CD4-positive, alpha-beta T cell treated with Interleukin-21 for 1 hour (primary cell): ENCODE measurements at regions not wholly inside any gene's neighbourhood (a gene's known extent, or its start where the extent isn't known, plus 50 kb on each side); places are given as distances from the start of the nearest gene placed in this dataset.

Experiments
- DNase-seq: peaks from one replicate; pipeline ENCODE4 v3.0.0-alpha.2; 2020

DNA sequence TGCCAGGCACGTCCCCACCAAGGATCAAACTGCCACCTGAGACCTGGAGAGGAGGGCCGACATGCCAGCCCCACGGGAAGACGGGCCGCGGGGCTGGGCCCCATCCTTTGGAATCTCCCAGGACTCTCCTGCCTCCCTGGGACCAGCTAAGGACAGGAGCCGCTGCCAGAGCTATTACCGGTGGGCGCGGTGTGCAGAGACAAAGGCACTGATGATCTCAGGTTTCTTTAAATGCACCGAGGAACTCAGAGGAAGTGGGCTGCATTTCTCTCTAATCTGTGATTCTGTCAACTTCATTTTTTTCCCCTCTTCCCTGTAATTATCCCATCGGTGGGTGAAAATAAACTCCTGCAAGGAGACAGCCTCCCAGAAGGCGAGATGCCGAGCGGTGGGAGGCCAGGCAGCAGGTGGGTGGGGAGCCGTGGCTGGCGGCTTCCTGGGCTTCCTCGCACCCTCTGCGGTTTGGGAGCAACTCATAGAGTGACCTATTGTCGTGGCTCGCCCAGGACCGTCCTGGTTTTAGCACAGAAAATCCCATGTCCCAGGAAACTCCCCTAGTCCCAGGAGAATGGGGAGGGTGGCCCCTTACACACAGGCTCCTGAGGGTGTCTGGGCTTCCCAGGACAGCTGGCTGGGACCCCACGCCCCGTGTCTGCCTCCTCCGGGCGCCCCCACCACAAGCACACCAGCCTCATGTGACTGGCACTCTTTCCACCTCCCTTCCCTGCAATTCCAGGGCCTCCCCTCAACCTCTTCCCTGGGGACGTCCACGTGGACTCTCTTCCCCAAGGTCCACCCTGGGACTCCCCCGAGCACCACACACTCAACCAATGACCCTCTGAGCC lies 62.3 kb upstream of the ADRA2C start:
- no peak for DNase-seq

- no peak for DNase-seq
Measured at GRCh38 chr4:3703343-3703676, 62.9 kb upstream of the ADRA2C start.

GRCh38 chr4:3702561-3703221 lies 63.5 kb upstream of the ADRA2C start:
- no peak for DNase-seq

DNA sequence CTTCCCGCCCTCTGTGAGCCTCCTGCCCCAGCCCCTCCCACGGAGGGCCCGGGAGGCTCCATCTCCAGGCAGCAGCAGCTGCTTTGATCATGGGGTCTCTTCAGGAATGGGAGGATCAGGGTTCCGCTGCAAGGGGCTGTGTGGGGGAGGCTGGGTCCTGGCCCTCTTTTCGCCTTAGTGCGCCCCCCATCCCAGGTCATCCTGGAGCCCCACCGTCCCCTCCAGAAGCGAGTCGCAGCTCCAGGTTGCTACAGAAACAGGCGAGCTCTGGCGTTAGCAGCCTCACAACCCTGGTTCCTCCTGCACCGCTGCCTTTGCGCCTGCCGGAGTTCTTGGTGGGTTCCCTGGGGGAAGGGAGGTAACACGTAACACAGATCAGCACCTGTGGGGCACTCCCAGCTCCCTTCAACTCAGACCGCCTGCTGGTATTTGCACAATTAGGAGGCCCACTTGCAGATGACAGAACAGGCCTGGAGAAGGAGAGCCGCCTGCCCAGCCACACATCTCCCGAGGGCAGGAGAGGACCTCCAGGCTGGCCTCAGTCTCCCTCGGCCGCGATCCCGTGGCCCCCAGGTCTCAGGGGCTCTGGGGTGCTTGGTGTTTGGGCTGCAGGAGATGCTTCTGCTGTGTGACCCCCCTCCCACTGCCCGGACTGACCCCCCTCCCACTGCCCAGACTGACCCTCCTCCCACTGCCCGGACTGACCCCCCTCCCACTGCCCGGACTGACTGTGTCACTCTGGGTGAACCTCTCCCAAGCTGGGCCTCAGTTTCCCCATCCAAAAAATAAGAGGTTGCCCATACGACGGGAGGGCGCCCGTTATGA lies 64.2 kb upstream of the ADRA2C start:
- DNase-seq = no peak

- no peak for DNase-seq
Measured at GRCh38 chr4:3701271-3701734, 64.9 kb upstream of the ADRA2C start.

GRCh38 chr4:3700736-3701135 lies 65.4 kb upstream of the ADRA2C start:
- DNase-seq = no peak

DNA sequence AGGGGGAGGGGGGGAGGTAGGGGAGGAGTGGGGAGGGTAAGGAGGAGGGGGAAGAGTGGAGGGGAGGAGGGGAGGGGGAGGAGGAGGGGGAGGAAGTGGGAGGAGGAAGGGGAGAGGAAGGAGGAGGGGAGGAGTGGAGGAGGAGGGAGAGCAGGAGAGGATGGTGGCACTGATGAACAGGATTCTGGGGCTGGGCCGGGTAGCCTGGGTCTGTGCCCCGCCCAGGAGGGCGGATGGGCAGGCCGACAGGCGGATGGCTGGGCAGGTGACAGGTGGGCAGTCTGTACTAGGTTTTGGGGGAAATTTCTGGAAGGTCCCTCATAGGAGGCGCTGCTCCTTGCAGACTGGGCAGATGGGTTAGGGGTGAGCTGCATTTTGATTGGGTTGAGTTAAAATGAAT lies 66.0 kb upstream of the ADRA2C start:
- DNase-seq = no peak

GRCh38 chr4:3699678-3700077 lies 66.5 kb upstream of the ADRA2C start:
- DNase-seq = no peak

- no peak for DNase-seq
Measured at GRCh38 chr4:3699261-3699660, 66.9 kb upstream of the ADRA2C start.

GRCh38 chr4:3697033-3697432 lies 69.2 kb upstream of the ADRA2C start:
- no peak for DNase-seq

GRCh38 chr4:3690551-3691152 lies 75.5 kb upstream of the ADRA2C start:
- no peak for DNase-seq

DNA sequence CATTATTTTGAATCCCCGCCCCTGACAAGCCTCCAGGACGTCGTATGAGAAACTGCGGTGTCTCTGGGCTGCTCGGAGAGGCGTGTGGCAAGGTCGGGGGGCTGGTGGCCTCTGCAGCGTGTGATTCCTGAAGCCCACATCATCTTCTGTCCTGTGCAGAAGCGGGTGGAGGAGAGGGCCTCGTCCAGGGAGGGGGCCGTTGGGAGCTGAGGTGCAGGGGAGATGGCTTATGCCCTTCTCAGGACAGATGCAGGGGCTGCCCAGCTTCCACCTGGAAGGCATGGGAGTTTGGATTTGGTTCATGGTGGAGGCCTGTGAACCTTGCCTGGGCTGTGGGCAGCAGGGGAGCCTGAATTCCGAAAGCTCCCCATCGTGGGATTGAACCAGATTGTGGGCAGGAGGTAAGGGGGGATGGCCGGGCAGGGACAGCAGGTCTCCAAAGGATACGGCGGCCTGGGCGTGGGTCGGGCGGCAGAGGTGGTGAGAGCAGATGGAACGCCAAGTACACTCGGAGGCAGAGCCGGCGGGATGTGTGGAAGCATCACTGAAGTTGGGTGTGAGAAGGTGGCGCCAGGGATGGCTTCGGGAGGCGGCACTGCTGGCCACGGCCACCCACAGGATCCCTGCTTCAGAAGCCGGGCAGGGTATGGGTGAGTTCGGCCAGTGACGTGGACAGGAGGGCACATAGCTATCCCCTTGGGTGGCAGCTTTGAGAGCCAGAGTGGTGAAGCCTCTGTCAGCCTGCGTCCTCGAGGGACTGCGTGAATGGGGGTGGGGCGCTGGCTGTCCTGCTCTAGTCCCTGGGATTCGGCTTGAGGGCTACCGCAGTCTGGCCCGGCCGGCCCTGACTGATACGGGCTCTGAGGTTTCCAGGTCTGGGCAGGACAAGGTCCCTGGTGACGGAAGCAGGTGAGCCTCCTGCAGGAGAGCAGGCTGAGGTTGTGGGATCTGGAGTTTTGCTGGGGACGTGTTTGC lies 76.3 kb upstream of the ADRA2C start:
- no peak for DNase-seq

DNA sequence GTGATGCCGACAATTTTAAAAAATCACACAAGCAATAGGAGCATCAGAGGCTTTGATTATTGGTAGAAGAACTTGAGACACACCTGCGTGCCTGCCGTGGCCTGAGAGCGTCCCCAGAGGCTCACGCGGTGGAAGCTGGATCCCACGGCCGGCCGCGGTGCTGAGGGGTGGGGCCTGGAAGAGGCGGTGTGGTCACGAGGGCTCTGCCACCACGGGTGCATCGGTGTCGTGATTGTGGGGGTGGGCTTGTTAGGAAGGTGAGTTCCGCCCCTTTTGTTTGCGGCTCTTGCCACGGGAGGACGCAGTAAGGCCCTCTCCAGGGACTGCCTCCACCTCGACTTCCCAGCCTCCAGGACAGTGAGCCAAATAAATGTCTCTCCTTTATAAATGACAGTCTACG lies 77.2 kb upstream of the ADRA2C start:
- no peak for DNase-seq

DNA sequence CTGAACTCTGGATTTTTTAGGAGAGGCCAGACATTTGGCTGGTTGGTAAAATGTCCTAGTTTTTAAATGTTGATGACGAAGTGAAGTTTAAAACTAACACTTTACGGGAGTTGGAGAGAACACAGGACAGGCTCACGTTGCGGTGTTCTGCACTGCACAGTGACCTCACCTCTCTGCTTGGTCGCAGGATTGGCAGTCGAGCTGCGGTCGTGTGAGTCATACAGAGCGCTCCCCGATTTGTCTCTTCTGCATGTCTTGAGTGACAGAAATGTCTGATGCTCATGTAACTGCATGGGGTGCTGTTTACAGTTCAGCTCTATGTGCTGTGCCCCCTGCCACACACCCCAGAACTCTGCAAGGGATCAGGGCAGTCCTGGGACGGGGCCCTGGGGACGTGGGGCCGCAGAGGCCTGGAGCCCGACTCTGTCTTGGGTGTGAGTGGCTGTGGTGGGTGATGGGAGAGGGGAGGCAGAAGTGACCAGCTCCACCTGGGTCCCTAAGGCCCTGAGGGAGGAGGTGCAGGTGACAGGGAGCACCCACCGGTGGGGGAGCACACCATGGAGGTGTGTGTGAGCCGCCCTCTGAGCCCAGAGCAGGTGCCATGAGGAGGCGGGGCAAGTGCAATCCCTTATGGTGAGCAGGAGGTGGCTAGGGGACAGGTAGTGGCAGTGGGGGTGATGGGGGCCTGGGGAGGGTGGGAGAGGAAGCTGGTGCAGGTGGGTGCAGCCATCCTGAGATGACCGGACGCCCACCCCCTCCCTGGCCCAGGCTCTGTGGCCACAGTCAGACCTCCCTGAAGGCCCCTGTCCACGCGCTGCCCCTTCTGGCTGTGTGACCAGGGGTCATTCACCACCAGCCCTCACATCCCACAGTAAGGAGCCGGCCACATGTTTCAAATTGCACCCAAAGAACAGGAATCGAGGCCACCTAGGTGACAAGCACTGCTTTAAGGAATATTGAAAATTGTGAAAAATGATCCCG lies 77.9 kb upstream of the ADRA2C start:
- DNase-seq = no peak

DNA sequence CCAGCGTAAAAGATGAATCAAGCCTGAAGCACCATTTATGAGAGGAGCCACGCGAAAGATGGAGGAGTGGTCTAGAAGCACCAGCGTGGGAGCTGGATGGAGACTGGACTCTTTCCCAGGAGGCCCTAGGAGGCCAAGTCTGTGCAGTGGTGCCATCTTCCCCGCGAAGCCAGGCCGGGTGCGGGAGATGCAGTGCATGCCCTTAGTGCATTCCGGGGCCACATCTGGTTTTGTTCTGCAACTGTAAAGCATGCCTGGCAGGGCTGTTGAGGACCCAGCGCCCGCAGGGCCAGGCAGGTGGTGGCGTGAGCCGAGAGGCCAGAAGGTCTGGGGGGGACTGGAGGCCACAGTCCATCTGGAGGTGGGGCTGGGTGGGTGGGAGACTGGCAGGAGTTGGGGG lies 78.6 kb upstream of the ADRA2C start:
- no peak for DNase-seq

DNA sequence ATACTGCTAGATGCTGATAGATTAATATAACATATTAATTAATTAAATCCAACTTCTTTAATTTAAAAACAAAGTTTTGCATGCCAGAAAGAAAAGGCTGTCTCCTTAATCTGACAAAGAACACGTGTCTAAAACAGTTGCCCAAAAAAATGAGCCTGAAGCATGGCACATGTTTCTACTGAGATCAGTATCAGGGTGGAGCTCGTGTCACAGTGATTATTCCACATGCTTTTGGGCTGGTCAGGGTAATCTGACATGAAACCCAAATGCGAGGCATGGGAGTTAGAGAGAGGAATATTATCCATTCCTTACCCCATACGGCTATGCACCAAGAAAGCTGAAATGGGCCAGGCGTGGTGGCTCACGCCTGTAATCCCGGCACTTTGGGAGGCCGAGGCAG lies 79.4 kb upstream of the ADRA2C start:
- DNase-seq = no peak

DNA sequence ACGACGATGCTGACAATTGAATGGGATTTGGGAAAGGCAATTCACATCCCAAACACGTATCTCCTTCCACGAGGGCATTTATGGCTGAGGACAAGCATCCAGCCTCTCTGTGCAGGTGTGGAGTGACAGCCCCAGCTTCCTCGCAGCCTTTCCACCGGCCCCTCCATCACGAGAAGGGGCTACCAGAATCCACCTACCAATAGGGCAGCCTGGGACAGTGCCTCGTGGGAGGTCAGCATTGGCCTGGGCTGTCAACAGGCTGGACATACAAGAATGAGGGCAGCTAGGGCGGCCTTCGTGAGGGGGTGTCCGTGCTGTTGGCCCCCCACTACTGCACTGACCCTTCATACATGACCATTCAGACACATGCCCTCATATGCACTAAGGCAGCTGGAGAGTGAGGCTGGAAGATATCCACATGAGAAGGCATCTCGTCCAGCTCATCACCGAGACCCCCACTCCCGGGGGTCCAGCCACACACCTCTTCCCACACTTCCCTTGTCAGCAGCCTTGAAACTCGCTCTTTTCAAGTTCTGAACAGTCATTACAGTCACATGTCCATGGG lies 81.0 kb upstream of the ADRA2C start:
- DNase-seq = no peak

DNA sequence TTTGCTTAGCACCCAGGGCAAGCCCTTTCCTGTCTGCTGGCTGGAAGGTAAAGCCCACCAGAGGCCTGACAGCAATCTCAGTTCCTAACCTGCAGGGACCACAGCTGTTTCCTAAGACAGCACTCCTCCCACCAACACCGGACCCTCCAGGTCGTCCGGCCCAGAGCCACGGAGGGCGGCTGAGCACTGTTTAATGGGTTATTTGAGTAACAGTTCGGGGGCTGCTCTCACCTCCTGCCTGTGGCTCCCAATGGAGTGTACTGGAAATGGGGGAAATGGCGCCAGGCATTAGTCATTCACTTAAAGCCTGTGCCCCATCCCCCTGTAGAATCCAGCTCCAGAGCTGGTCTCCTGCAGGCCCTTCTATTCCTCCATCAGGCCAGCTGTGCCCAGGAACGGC lies 81.6 kb upstream of the ADRA2C start:
- no peak for DNase-seq

- no peak for DNase-seq
Measured at GRCh38 chr4:3683744-3684421, 82.3 kb upstream of the ADRA2C start.
